Osteocyte (in vitro differentiated cells): ENCODE measurements at regions not wholly inside any gene's neighbourhood (a gene's known extent, or its start where the extent isn't known, plus 50 kb on each side); places are given as distances from the start of the nearest gene placed in this dataset.

Source experiments
- DNase-seq: peaks from one replicate; pipeline ENCODE4 v3.0.0; 2021; ENCODE audit warnings: mixed read lengths; ENCODE audit not compliant: unreplicated experiment; ENCODE audit errors: extremely low spot score
- H3K27ac Mint-ChIP-seq: one replicate; pipeline ENCODE4 v1.8.0; 2021; ENCODE audit warnings: mild to moderate bottlenecking, mixed read lengths; ENCODE audit not compliant: unreplicated experiment
- H3K27me3 Mint-ChIP-seq: one replicate; pipeline ENCODE4 v1.8.0; 2021; ENCODE audit warnings: mixed read lengths; ENCODE audit not compliant: unreplicated experiment
- H3K36me3 Mint-ChIP-seq: one replicate; pipeline ENCODE4 v1.8.0; 2021; ENCODE audit warnings: mixed read lengths; ENCODE audit not compliant: unreplicated experiment
- H3K4me1 Mint-ChIP-seq: one replicate; pipeline ENCODE4 v1.8.0; 2021; ENCODE audit warnings: mixed read lengths; ENCODE audit not compliant: unreplicated experiment
- H3K4me3 Mint-ChIP-seq: one replicate; pipeline ENCODE4 v1.8.0; 2021; ENCODE audit warnings: mild to moderate bottlenecking, moderate library complexity, mixed read lengths; ENCODE audit not compliant: unreplicated experiment
- H3K9me3 Mint-ChIP-seq: one replicate; pipeline ENCODE4 v1.8.0; 2021; ENCODE audit warnings: mixed read lengths; ENCODE audit not compliant: unreplicated experiment
- CTCF ChIP-seq: fragments of 200-600 bp; sonication (generic); IDR thresholded peaks from 2 replicates; pipeline ENCODE4 v1.5.0; 2021; ENCODE audit warnings: antibody characterized with exemption, mild to moderate bottlenecking, moderate library complexity

- Mint-ChIP-seq H3K27ac (no peak overlapping the region), H3K4me3 (no peak overlapping the region), H3K4me1 (no peaks in the 10 kb centered on the region), H3K9me3 (peaks cover 12% of the 10 kb centered on the region), H3K36me3 (no peaks in the 10 kb centered on the region), H3K27me3 (no peaks in the 10 kb centered on the region)
- TF ChIP-seq CTCF: no peak
- DNase-seq: no peak
These were observed 1951.4 kb downstream of the SUCLG1 start for GRCh38 chr2:82507657-82508056.

GRCh38 chr2:82501217-82501616 lies 1957.9 kb downstream of the SUCLG1 start:
- Mint-ChIP-seq H3K9me3 (peaks cover 19% of the 10 kb centered on the region), H3K36me3 (no peaks in the 10 kb centered on the region), H3K4me1 (no peaks in the 10 kb centered on the region), H3K27me3 (no peaks in the 10 kb centered on the region), H3K4me3 (no peak overlapping the region), H3K27ac (no peak overlapping the region)
- no peak for DNase-seq
- TF ChIP-seq CTCF: no peak

- TF ChIP-seq CTCF: no peak
- H3K27me3 Mint-ChIP-seq: no peaks in the 10 kb centered on the region
- H3K36me3 Mint-ChIP-seq: no peaks in the 10 kb centered on the region
- no peak overlapping the region for H3K4me3 Mint-ChIP-seq
- DNase-seq: no peak
- no peak overlapping the region for H3K27ac Mint-ChIP-seq
- H3K9me3 Mint-ChIP-seq: peaks cover 16% of the 10 kb centered on the region
- no peaks in the 10 kb centered on the region for H3K4me1 Mint-ChIP-seq
These were observed 1960.2 kb downstream of the SUCLG1 start for GRCh38 chr2:82498777-82499443.

- no peak overlapping the region for H3K27ac Mint-ChIP-seq
- peaks cover 9% of the 10 kb centered on the region for H3K9me3 Mint-ChIP-seq
- H3K27me3 Mint-ChIP-seq: no peaks in the 10 kb centered on the region
- H3K4me3 Mint-ChIP-seq: no peak overlapping the region
- no peaks in the 10 kb centered on the region for H3K36me3 Mint-ChIP-seq
- no peak for DNase-seq
- no peaks in the 10 kb centered on the region for H3K4me1 Mint-ChIP-seq
- TF ChIP-seq CTCF: no peak
These were observed 1964.3 kb downstream of the SUCLG1 start for GRCh38 chr2:82494739-82495138.

GRCh38 chr2:82491591-82491990 lies 1967.5 kb downstream of the SUCLG1 start:
- TF ChIP-seq CTCF: no peak
- H3K4me3 Mint-ChIP-seq: no peak overlapping the region
- no peaks in the 10 kb centered on the region for H3K4me1 Mint-ChIP-seq
- no peak for DNase-seq
- H3K36me3 Mint-ChIP-seq: no peaks in the 10 kb centered on the region
- no peak overlapping the region for H3K27ac Mint-ChIP-seq
- no peaks in the 10 kb centered on the region for H3K9me3 Mint-ChIP-seq
- no peaks in the 10 kb centered on the region for H3K27me3 Mint-ChIP-seq
